ENCODE measurements at regions not wholly inside any gene's neighbourhood (a gene's known extent, or its start where the extent isn't known, plus 50 kb on each side); places are given as distances from the start of the nearest gene placed in this dataset.

GRCh38 chr13:73248154-73248553, 189.3 kb downstream of the KLF5 start:
- H3K4me1 Mint-ChIP-seq, result no peaks in the 10 kb centered on the region
- H3K27ac Mint-ChIP-seq, result no peak overlapping the region
- no peaks in the 10 kb centered on the region for H3K27me3 Mint-ChIP-seq
- ATAC-seq, result no peak
- H3K4me3 Mint-ChIP-seq, result no peak overlapping the region
- peaks cover 3% of the 10 kb centered on the region for H3K9me3 Mint-ChIP-seq
- no peaks in the 10 kb centered on the region for H3K36me3 Mint-ChIP-seq

DNA sequence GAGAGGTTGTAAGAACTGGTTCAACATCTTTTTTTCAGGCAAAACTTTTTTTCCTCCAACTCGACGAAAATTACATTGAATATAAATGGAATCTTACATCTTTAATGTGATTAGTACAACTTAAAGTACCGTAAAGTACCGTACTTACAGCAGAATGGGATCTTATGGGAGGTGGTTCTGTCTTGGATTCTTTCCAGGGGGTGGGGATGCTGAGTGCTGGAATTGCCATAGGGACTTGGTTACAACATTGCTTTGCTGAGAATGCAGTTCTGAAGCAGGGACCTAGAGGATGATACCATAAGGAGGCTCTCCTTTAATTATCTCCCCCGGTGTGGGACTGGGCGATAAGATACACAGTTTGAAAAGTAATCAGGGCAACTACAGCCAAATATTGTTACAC, 186.4 kb downstream of the KLF5 start:
- H3K27ac Mint-ChIP-seq, result no peak overlapping the region
- H3K4me1 Mint-ChIP-seq, result no peaks in the 10 kb centered on the region
- no peaks in the 10 kb centered on the region for H3K27me3 Mint-ChIP-seq
- peaks cover 3% of the 10 kb centered on the region for H3K9me3 Mint-ChIP-seq
- H3K36me3 Mint-ChIP-seq, result no peaks in the 10 kb centered on the region
- no peak for ATAC-seq
- no peak overlapping the region for H3K4me3 Mint-ChIP-seq

- ATAC-seq, result no peak
- no peak overlapping the region for H3K27ac Mint-ChIP-seq
These were observed 185.7 kb downstream of the KLF5 start for GRCh38 chr13:73244467-73244866.

GRCh38 chr13:73242515-73243015, 183.8 kb downstream of the KLF5 start:
- no peaks in the 10 kb centered on the region for H3K27me3 Mint-ChIP-seq
- no peak overlapping the region for H3K27ac Mint-ChIP-seq
- no peak overlapping the region for H3K4me3 Mint-ChIP-seq
- no peaks in the 10 kb centered on the region for H3K36me3 Mint-ChIP-seq
- H3K4me1 Mint-ChIP-seq, result no peaks in the 10 kb centered on the region
- no peaks in the 10 kb centered on the region for H3K9me3 Mint-ChIP-seq
- ATAC-seq, result no peak

More at GRCh38 chr13:73244467-73244866, 185.7 kb downstream of the KLF5 start:
- Mint-ChIP-seq H3K9me3 (no peaks in the 10 kb centered on the region), H3K27me3 (no peaks in the 10 kb centered on the region), H3K4me1 (no peaks in the 10 kb centered on the region), H3K4me3 (no peak overlapping the region), H3K36me3 (no peaks in the 10 kb centered on the region)

GRCh38 chr13:73240193-73240592, 181.4 kb downstream of the KLF5 start:
- H3K36me3 Mint-ChIP-seq, result no peaks in the 10 kb centered on the region
- no peaks in the 10 kb centered on the region for H3K4me1 Mint-ChIP-seq
- no peaks in the 10 kb centered on the region for H3K9me3 Mint-ChIP-seq

DNA sequence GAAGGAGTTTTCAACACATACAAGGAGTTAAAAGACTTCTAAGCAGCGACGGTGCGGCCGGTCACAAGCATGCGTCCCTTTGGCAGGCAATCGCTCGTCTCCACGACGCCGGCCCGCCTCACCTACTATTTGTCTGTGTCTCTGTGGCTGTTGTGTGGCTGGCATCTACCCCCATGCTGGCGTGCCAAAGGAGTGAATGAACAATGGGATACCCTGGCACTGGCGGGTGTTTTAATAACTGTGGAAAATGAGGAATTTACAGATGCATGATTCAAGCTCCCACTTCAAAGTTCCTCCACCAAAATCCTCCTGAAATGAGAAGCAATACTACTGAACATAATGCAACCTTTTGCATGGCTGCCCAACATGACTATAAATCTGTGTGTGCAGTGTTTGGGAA, 176.6 kb downstream of the KLF5 start:
- Mint-ChIP-seq H3K4me1 (no peaks in the 10 kb centered on the region), H3K36me3 (no peaks in the 10 kb centered on the region), H3K27ac (no peak overlapping the region), H3K27me3 (no peaks in the 10 kb centered on the region), H3K9me3 (peaks cover 5% of the 10 kb centered on the region), H3K4me3 (no peak overlapping the region)
- no peak for ATAC-seq

More at GRCh38 chr13:73240193-73240592, 181.4 kb downstream of the KLF5 start:
- Mint-ChIP-seq H3K27ac (no peak overlapping the region), H3K4me3 (no peak overlapping the region), H3K27me3 (no peaks in the 10 kb centered on the region)
- no peak for ATAC-seq

DNA sequence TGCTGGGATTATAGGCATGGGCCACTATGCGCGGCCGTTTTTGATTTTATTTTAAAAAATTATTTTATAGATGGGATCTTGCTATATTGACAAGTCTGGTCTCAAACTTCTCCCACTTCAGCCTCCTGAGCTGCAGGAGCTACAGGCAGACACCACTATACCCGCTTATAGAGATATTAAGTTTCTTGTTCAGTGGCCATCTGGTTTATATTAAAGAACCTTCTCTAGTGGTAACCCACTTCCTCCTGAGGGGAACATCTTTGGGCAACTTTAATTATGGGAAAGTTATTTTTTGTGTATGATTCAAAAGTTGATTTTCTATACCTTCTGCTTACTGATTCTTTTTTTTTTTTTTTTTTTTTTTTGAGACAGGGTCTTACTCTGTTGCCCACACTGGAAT, 172.7 kb downstream of the KLF5 start:
- no peak for ATAC-seq
- Mint-ChIP-seq H3K27me3 (no peaks in the 10 kb centered on the region), H3K9me3 (peaks cover 16% of the 10 kb centered on the region), H3K27ac (no peak overlapping the region), H3K4me3 (no peak overlapping the region), H3K4me1 (no peaks in the 10 kb centered on the region), H3K36me3 (no peaks in the 10 kb centered on the region)

- no peaks in the 10 kb centered on the region for H3K4me1 Mint-ChIP-seq
- H3K36me3 Mint-ChIP-seq, result no peaks in the 10 kb centered on the region
- no peak overlapping the region for H3K4me3 Mint-ChIP-seq
- no peak for ATAC-seq
- H3K27me3 Mint-ChIP-seq, result no peaks in the 10 kb centered on the region
- H3K27ac Mint-ChIP-seq, result no peak overlapping the region
- peaks cover 16% of the 10 kb centered on the region for H3K9me3 Mint-ChIP-seq
These were observed 171.9 kb downstream of the KLF5 start for GRCh38 chr13:73230716-73231115.

DNA sequence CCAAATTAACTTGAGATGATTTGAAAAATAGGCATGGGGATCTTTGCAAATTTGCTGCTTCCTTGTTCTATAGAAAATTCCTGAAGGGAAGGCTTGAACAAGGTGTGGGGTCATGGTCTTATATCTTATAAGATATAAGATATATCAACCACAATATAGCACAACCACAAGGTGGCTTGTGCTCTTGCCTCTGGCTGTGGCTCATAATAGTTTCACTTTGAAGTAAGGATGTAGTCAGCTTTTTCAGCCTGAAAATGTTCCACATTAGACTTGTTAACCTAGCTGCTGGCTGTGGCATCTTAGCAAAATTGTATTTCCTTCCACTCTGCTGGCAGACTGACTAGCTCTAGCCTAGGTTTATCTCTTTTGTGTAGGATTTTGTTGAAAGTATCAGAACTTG, 169.7 kb downstream of the KLF5 start:
- ATAC-seq, result no peak

GRCh38 chr13:73225990-73226389, 167.2 kb downstream of the KLF5 start:
- Mint-ChIP-seq H3K4me3 (no peak overlapping the region), H3K27me3 (no peaks in the 10 kb centered on the region), H3K36me3 (no peaks in the 10 kb centered on the region), H3K9me3 (peaks cover 11% of the 10 kb centered on the region), H3K27ac (no peak overlapping the region), H3K4me1 (no peaks in the 10 kb centered on the region)
- no peak for ATAC-seq

More for the DNA sequence above, 169.7 kb downstream of the KLF5 start:
- Mint-ChIP-seq H3K9me3 (peaks cover 16% of the 10 kb centered on the region), H3K36me3 (no peaks in the 10 kb centered on the region), H3K27me3 (no peaks in the 10 kb centered on the region), H3K4me3 (no peak overlapping the region), H3K27ac (no peak overlapping the region), H3K4me1 (no peaks in the 10 kb centered on the region)

- H3K9me3 Mint-ChIP-seq, result peaks cover 9% of the 10 kb centered on the region
- ATAC-seq, result no peak
- no peaks in the 10 kb centered on the region for H3K4me1 Mint-ChIP-seq
These were observed 165.9 kb downstream of the KLF5 start for GRCh38 chr13:73224703-73225102.

GRCh38 chr13:73223372-73223781, 164.6 kb downstream of the KLF5 start:
- no peaks in the 10 kb centered on the region for H3K36me3 Mint-ChIP-seq
- no peaks in the 10 kb centered on the region for H3K27me3 Mint-ChIP-seq
- no peak overlapping the region for H3K27ac Mint-ChIP-seq
- peaks cover 9% of the 10 kb centered on the region for H3K9me3 Mint-ChIP-seq
- no peak overlapping the region for H3K4me3 Mint-ChIP-seq
- H3K4me1 Mint-ChIP-seq, result no peaks in the 10 kb centered on the region
- no peak for ATAC-seq

More at GRCh38 chr13:73224703-73225102, 165.9 kb downstream of the KLF5 start:
- H3K27ac Mint-ChIP-seq, result no peak overlapping the region
- no peaks in the 10 kb centered on the region for H3K27me3 Mint-ChIP-seq
- H3K36me3 Mint-ChIP-seq, result no peaks in the 10 kb centered on the region
- H3K4me3 Mint-ChIP-seq, result no peak overlapping the region

DNA sequence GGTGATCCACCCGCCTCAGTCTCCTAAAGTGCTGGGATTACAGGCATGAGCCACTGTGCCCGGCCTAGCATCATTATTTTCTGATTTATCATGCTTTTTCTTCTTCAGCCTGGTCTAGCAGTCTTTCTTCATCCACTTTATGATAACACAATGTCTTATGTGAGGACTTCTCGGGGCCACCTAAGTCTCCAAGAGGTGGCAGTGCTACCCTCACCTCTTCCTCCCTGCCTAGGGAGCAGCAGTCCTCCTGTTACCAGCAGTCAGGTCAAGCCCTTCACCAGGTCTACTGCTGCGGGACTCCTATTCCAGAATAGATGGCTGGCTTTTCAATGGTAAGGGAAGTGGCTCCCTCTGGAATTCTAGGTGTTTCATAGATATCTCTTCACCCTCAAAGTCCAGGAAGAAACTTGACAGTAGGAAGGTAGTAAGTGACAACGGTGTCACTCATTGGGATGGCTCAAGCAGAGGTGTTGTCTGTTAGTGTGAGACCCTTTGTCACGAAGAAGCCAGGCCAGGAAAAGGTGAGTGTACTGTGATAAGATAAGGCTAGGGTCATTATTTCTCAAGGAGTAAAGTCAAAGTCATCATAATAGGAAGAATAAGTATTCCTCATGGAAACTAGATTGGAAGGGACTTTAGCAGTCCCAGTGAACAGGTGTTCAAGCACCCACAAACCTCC, 164.0 kb downstream of the KLF5 start:
- Mint-ChIP-seq H3K4me1 (no peaks in the 10 kb centered on the region), H3K27me3 (no peaks in the 10 kb centered on the region), H3K9me3 (peaks cover 9% of the 10 kb centered on the region), H3K4me3 (no peak overlapping the region), H3K36me3 (no peaks in the 10 kb centered on the region), H3K27ac (no peak overlapping the region)
- no peak for ATAC-seq

DNA sequence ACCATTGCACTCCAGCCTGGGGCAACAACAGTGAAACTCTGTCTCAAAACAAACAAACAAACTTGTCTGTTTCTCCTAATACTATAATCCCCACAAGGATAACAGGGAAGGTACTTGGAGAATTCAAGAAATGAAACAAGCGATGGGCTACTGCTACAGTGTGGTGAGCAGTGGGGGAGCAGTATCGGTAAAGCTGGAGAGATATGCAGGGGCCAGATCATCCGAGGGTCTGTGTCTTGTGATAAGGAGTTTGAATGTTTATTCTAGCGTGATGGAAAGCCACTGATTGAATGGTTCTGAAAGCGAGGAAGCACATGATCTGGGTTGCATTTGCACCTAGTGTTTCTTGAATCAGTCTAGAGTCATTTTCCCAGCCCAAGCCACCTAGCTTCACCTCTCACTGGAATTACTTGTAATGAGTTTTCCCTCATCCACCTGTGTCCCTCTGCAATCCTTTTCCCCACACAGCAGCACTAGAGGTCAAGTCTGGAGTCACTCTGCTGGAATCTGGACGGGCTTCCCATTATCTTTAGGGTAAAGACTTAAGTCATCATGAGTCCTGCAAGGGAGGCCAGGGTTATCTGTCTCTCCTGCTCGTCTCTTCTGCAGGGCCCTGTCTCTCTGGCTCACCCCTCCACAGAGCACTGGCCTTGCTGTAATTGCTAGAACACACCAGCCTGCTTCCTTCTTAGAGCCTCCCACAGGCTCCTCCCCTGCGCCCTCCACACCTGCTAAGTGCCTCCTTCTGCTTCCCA, 162.3 kb downstream of the KLF5 start:
- H3K27me3 Mint-ChIP-seq, result no peaks in the 10 kb centered on the region
- no peaks in the 10 kb centered on the region for H3K4me1 Mint-ChIP-seq
- H3K27ac Mint-ChIP-seq, result no peak overlapping the region
- ATAC-seq, result no peak
- H3K9me3 Mint-ChIP-seq, result no peaks in the 10 kb centered on the region
- no peaks in the 10 kb centered on the region for H3K36me3 Mint-ChIP-seq
- H3K4me3 Mint-ChIP-seq, result no peak overlapping the region

DNA sequence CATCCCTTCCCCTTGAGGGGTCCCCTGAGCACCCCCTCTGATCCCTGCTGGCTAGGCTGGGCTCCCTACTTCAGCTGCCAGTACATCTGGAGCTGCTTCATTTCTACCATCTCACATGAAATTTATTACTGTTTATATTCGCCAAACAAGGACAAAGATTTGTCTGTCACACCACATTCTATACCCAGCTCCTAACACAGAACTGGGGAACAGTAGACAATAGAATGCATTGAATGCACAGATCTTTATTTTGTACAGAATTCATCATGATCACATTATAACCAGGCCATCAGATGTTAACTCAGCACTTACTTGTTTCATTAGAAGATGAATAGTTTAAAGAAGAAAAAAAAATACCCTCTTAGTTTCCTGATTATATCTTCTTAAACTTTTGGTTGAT, 159.4 kb downstream of the KLF5 start:
- Mint-ChIP-seq H3K27me3 (peaks cover 10% of the 10 kb centered on the region), H3K4me1 (no peaks in the 10 kb centered on the region), H3K27ac (no peak overlapping the region), H3K4me3 (no peak overlapping the region), H3K9me3 (no peaks in the 10 kb centered on the region), H3K36me3 (no peaks in the 10 kb centered on the region)
- no peak for ATAC-seq

DNA sequence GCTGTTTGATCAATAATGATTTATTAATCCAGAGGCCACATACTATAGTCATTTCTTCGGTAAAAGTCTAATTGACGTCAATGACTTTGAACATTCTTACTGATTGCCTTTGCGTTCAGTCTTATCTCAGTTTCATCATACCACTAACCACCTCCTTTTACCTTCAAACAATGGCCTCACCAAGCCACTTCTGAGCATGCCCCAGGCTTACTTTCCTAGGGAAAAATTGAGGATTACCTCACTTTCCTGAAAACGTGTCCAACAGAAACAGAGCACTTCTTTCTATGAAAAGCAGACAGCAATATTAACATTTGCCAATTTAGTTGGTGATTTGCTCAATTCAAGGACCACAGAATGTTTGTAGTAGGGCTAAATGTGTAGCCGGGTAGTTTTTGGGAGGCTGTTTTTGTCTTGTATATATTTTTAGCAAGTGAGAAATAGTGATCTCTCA, 157.6 kb downstream of the KLF5 start:
- Mint-ChIP-seq H3K27me3 (peaks cover 10% of the 10 kb centered on the region), H3K4me3 (no peak overlapping the region), H3K27ac (no peak overlapping the region), H3K4me1 (no peaks in the 10 kb centered on the region), H3K9me3 (no peaks in the 10 kb centered on the region), H3K36me3 (no peaks in the 10 kb centered on the region)
- ATAC-seq, result no peak

All from stimulated activated memory B cell treated with anti-CD40 and anti-IgM and Interleukin-4, amounts not matched to agents 10 μg/mL and 1 μg/mL and 100 μg/mL, for 72 hours (primary cell).